ENCODE measurements at regions not wholly inside any gene's neighbourhood (a gene's known extent, or its start where the extent isn't known, plus 50 kb on each side); places are given as distances from the start of the nearest gene placed in this dataset.

- no peak for TF ChIP-seq ATF3 (IDR thresholded peaks at IDR 0.05)
- no peak for TF ChIP-seq ZFX (IDR thresholded peaks at IDR 0.05)
- TF ChIP-seq MAX (IDR thresholded peaks at IDR 0.05): no peak
- TF ChIP-seq RAD21 (IDR thresholded peaks at IDR 0.05; ENCODE audit: low read depth): no peak
- no peak for TF ChIP-seq SIN3A (IDR thresholded peaks at IDR 0.05; ENCODE audit: low read depth)
- TF ChIP-seq CEBPB (IDR thresholded peaks at IDR 0.05; ENCODE audit: low read depth): no peak
- no peak for TF ChIP-seq SRF (IDR thresholded peaks at IDR 0.05; ENCODE audit: low read depth)
- no peak for TF ChIP-seq SP1 (IDR thresholded peaks at IDR 0.05; ENCODE audit: low read depth)
These were observed 297.3 kb downstream of the INSC start (continued) for GRCh38 chr11:15412054-15412453.

GRCh38 chr11:15418921-15419320 lies 304.2 kb downstream of the INSC start:
- Histone ChIP-seq H3K27me3 (ENCODE audit: insufficient read depth, low read length) (peaks cover 6% of the 10 kb centered on the region; the same call in 1 of the 2 replicates), H3K27ac (ENCODE audit: low read depth, low read length) (no peak overlapping the region), H3K9ac (ENCODE audit: low read length) (no peak overlapping the region), H3K79me2 (ENCODE audit: insufficient read depth, low read length) (no peaks in the 10 kb centered on the region), H3K9me2 (ENCODE audit: insufficient read depth) (no peaks in the 10 kb centered on the region), H3K9me3 (ENCODE audit: control insufficient read depth in 1 of 2, insufficient read depth in 1 of 2, low read depth in 1 of 2, low read length in 2 of 2) (no peaks in the 10 kb centered on the region), H3K4me1 (ENCODE audit: control insufficient read depth in 1 of 2, insufficient read depth in 2 of 2, low read length in 2 of 2) (no peaks in the 10 kb centered on the region), H3K4me2 (ENCODE audit: low read length) (no peak overlapping the region), H2AFZ (ENCODE audit: low read depth, low read length, poor library complexity, severe bottlenecking) (no peak overlapping the region), H3K4me3 (replicated peaks in 1 of 2; ENCODE audit: low read depth in 1 of 2, low read length in 2 of 2) (no peak overlapping the region), H4K20me1 (ENCODE audit: insufficient read depth) (no peaks in the 10 kb centered on the region), H3K36me3 (ENCODE audit: control insufficient read depth in 1 of 2, insufficient read depth in 2 of 2, low read length in 2 of 2) (no peaks in the 10 kb centered on the region)
- DNase-seq (ENCODE audit: low read depth, low spot score): no peak
- no peak for ATAC-seq
- TF ChIP-seq ATF3 (IDR thresholded peaks at IDR 0.05) (no peak), SP1 (IDR thresholded peaks at IDR 0.05; ENCODE audit: low read depth) (no peak), ZBTB33 (IDR thresholded peaks at IDR 0.05; ENCODE audit: extremely low read depth, insufficient replicate concordance, low read length) (no peak), TCF7L2 (IDR thresholded peaks at IDR 0.05; ENCODE audit: borderline replicate concordance, extremely low read depth, insufficient read depth, insufficient read length) (no peak), EZH2phosphoT487 (IDR thresholded peaks at IDR 0.05; ENCODE audit: borderline replicate concordance) (no peak), YY1 (IDR thresholded peaks at IDR 0.05; ENCODE audit: extremely low read depth, insufficient replicate concordance, low read depth, low read length) (no peak), SIN3A (IDR thresholded peaks at IDR 0.05; ENCODE audit: low read depth) (no peak), FOSL1 (IDR thresholded peaks at IDR 0.05; ENCODE audit: low read depth) (no peak), SRF (IDR thresholded peaks at IDR 0.05; ENCODE audit: low read depth) (no peak), EGR1 (IDR thresholded peaks at IDR 0.05; ENCODE audit: low read depth) (no peak), POLR2AphosphoS5 (IDR thresholded peaks at IDR 0.05; ENCODE audit: low read depth, low read length) (no peak), RAD21 (IDR thresholded peaks at IDR 0.05; ENCODE audit: low read depth) (no peak), CBX3 (IDR thresholded peaks at IDR 0.05; ENCODE audit: low read depth) (no peak), ZNF274 (IDR thresholded peaks at IDR 0.05; ENCODE audit: low read depth, low read length) (no peak)
- ChIA-PET CTCF (no interaction called here), RAD21 (ENCODE audit: low non-redundant PET in 1 of 2, low total read pairs in 2 of 2, uncharacterized antibody in 2 of 2, unreplicated experiment in 2 of 2) (no interaction called here), POLR2A (no interaction called here)
- intact Hi-C loops (cut with micrococcal nuclease): no loop called here
- no TSS peak for BruUV-seq (replicated peaks)

Data from HCT116 (cell line).